Tibial nerve (tissue), 4 donors: ENCODE measurements at regions not wholly inside any gene's neighbourhood (a gene's known extent, or its start where the extent isn't known, plus 50 kb on each side); places are given as distances from the start of the nearest gene placed in this dataset.
A peak's percentile ranks its signal among the peaks of the same experiment; 100 is the strongest.

Experiments used
- DNase-seq, 2 donors: peaks; one replicate each; pipeline ENCODE4 v3.0.0-alpha.2; 2019; ENCODE audit warnings: low spot score in 2 of 2
- H3K27ac ChIP-seq, 4 donors: fragments of 200-600 bp; sonication (generic) in 3 of 4; one replicate each; pipeline ENCODE4 v1.5.1; 2017 to 2019; ENCODE audit warnings: mild to moderate bottlenecking in 1 of 4
- H3K27me3 ChIP-seq, 2 donors: fragments of 200-600 bp; sonication (generic) in 1 of 2; one replicate each; pipeline versions ENCODE4 v1.5.1 to v1.6.0; 2017 to 2019
- H3K36me3 ChIP-seq, 3 donors: fragments of 200-600 bp; sonication (generic); one replicate each; pipeline ENCODE4 v1.5.1; 2018 to 2019
- H3K4me1 ChIP-seq, 4 donors: fragments of 200-600 bp; sonication (generic) in 3 of 4; one replicate each; pipeline ENCODE4 v1.5.1; 2017 to 2019
- H3K4me3 ChIP-seq, 4 donors: fragments of 200-600 bp; sonication (generic) in 3 of 4; one replicate each; pipeline ENCODE4 v1.5.1; 2017 to 2019; ENCODE audit warnings: mild to moderate bottlenecking in 1 of 4, moderate library complexity in 1 of 4
- H3K9me3 ChIP-seq, 4 donors: fragments of 200-600 bp; sonication (generic) in 3 of 4; one replicate each; pipeline ENCODE4 v1.5.1; 2017 to 2019
- CTCF ChIP-seq, 5 experiments: fragments of 200-600 bp in 3 of 5; fragments of 450-650 bp in 2 of 5; sonication (generic) in 3 of 5; IDR thresholded peaks; one replicate each; pipeline ENCODE4 v1.5.1; 2016 to 2019; ENCODE audit warnings: antibody characterized with exemption in 5 of 5, mild to moderate bottlenecking in 3 of 5, moderate library complexity in 2 of 5
- EP300 ChIP-seq, 2 donors: sonication (generic); formaldehyde crosslinking; IDR thresholded peaks; one replicate each; pipeline ENCODE4 v1.6.1; 2017; ENCODE audit warnings: antibody characterized with exemption in 2 of 2, mild to moderate bottlenecking in 1 of 2
- POLR2A ChIP-seq, 2 donors: fragments of 450-650 bp; IDR thresholded peaks; one replicate each; pipeline ENCODE4 v1.6.1; 2017; ENCODE audit warnings: antibody characterized with exemption in 2 of 2, mild to moderate bottlenecking in 2 of 2, moderate library complexity in 2 of 2
- WGBS, 2 donors: methylation state at CpG; one replicate each; pipeline ENCODE4 v1.1.5; 2018; 5-methylcytosine and 5-hydroxymethylcytosine counted together

DNA sequence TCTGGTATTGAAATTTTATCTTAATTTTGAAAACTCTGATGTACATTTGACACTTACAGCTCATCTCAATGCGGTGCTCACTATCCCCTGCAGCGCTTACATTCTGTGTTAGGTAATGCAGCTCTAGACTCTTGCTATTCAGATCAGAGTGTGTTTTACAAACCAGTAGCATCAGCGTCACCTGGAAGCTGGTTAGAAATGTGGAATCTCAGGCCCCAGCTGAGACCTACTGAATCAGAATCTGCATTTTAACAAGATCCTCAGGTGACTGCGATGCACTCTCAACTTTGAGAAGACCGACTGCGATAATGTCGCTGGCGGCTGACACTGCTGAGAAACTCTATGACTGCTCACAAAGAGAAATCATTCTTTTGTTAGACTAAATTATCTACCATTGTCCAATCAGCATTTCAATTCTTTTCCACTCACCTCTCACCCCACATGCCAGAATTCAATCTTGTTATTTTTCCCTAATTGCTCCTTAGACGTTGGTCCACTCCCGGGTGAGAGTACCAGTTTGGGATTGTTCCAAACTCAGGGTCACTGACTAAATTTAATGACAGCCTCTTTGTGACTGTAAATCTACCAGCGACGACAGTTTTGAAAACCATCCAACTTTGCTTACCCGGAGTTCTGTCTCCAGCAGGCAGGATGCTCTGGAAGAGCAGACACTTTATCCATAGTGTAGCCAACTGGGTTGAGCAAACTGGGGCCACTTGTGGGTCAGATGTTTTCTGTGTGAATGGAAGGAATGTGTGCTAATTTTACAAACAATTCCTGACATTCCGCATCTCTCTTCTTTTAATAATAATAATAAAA lies 140.1 kb upstream of the BTBD3 start:
- Histone ChIP-seq H3K4me3 (peak overlapping the region in 2 of 4 donors; percentile 5 to 17), H3K27me3 (no peaks in the 10 kb centered on the region), H3K36me3 (no peaks in the 10 kb centered on the region), H3K9me3 (no peaks in the 10 kb centered on the region), H3K4me1 (peaks cover 0 to 14% (median 0%) of the 10 kb centered on the region in 4 donors), H3K27ac (peak overlapping the region in 1 of 4 donors; percentile 32)
- WGBS, 2 donors = 35 to 38% methylated on average over 14 of the region's 14 CpGs
- DNase-seq = no peak
- no peak for TF ChIP-seq EP300 (IDR thresholded peaks at IDR 0.05)
- no peak for TF ChIP-seq POLR2A (IDR thresholded peaks at IDR 0.05)
- TF ChIP-seq CTCF (IDR thresholded peaks at IDR 0.05) = no peak

DNA sequence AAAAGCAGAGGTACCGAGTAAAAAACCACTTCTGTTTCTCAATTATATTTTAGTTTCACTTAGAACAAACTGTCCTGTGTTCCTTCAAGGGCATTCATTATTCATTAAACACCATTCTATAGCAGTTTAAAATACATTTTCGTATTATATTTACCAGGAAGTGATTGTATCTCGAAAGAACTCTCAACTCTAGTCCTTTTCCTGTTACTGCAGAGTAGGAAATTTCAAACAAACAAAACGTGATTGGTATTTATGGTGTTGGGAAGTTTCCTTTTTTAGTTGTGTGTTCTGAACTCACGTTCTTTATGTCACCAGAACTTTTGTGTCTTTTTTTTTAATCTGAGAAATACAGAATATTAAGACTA lies 139.5 kb upstream of the BTBD3 start:
- no peaks in the 10 kb centered on the region for H3K9me3 ChIP-seq
- no peak for TF ChIP-seq EP300 (IDR thresholded peaks at IDR 0.05)
- no peak for TF ChIP-seq POLR2A (IDR thresholded peaks at IDR 0.05)
- TF ChIP-seq CTCF (IDR thresholded peaks at IDR 0.05) = no peak
- peak overlapping the region in 1 of 4 donors; percentile 32 for H3K27ac ChIP-seq

DNA sequence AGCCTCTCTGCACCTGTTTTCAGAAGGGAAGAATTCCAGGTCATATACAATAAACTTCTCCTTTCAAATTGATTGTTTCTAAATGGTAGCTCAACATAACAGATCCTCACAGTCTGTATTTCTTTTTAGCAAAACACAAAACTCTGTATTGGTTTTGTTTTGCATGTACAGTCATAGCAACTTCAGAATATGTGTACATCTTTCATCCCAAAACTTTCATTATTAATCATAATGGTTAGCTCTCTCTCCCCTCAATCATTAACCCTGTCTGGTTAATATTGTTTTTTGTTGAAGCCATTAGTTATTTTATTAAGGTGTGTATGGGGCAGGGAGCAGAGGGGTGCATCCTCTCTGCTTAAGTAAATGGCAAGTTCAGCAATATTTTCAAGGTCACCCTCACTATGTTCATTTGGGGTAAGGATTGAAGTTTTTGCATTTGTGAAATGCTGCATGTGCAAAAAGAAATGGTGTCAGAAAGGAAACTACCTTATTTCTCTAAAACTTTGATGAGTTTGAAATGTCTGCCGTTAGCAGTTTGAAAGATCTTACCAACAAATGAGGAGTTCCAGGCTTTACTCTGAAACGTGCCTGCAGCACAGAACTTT lies 136.8 kb upstream of the BTBD3 start:
- Histone ChIP-seq H3K9me3 (no peaks in the 10 kb centered on the region), H3K36me3 (no peaks in the 10 kb centered on the region), H3K27ac (no peak overlapping the region), H3K4me3 (no peak overlapping the region), H3K27me3 (no peaks in the 10 kb centered on the region), H3K4me1 (peaks cover 0 to 14% (median 0%) of the 10 kb centered on the region in 4 donors)
- 65 to 66% methylated on average over 2 of the region's 2 CpGs for WGBS, 2 donors
- no peak for TF ChIP-seq EP300 (IDR thresholded peaks at IDR 0.05)
- no peak for TF ChIP-seq POLR2A (IDR thresholded peaks at IDR 0.05)
- no peak for TF ChIP-seq CTCF (IDR thresholded peaks at IDR 0.05)
- DNase-seq = no peak

More for the DNA sequence above, 139.5 kb upstream of the BTBD3 start:
- Histone ChIP-seq H3K4me3 (peak overlapping the region in 2 of 4 donors; percentile 5 to 17), H3K27me3 (no peaks in the 10 kb centered on the region), H3K36me3 (no peaks in the 10 kb centered on the region), H3K4me1 (peaks cover 0 to 14% (median 0%) of the 10 kb centered on the region in 4 donors)
- 5 to 12% methylated on average over 5 of the region's 5 CpGs for WGBS, 2 donors
- no peak for DNase-seq

DNA sequence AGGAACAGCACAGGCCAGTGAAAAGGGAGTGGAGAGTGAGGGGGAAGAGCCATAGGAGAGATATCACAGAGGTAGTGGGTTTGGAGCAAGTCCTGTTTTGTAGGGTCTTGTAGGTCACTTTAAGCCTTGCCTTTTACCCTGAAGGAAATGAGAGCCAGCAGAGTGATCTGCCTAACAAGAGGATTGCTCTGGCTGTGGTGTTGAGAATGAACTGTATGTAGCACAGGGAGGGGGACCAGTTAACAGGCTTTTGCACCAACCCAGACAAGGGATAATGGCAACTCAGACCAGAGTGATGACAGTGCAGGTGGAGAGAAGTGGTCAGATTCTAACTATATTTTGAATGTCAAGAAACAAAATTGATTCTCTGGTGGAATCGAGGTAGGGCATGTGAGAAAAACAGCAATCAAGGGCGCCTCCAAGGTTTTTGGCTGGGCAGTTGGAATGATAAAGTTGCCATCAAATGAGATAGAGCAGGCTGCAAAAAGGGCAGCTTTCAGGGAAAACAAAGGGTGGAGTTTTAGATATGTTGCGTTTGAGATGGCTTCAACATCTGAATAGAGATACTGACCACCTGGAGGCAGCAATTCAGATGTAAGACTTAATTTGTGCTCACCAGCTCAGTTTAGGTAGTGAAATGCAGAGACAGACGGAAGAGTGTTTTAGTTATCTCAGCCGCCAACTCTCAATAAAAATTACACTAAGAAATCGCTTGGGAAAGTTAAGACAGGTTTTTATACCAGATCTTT lies 134.4 kb upstream of the BTBD3 start:
- TF ChIP-seq POLR2A (IDR thresholded peaks at IDR 0.05) = no peak
- no peak for TF ChIP-seq CTCF (IDR thresholded peaks at IDR 0.05)
- TF ChIP-seq EP300 (IDR thresholded peaks at IDR 0.05) = no peak
- 87 to 93% methylated on average over 6 of the region's 6 CpGs for WGBS, 2 donors

More for the DNA sequence above, 134.4 kb upstream of the BTBD3 start:
- Histone ChIP-seq H3K27ac (no peak overlapping the region), H3K4me1 (peaks cover 0 to 6% (median 0%) of the 10 kb centered on the region in 4 donors), H3K27me3 (no peaks in the 10 kb centered on the region), H3K4me3 (no peak overlapping the region), H3K9me3 (no peaks in the 10 kb centered on the region), H3K36me3 (no peaks in the 10 kb centered on the region)
- no peak for DNase-seq
